HUES48 (cell line): ENCODE measurements at regions not wholly inside any gene's neighbourhood (a gene's known extent, or its start where the extent isn't known, plus 50 kb on each side); places are given as distances from the start of the nearest gene placed in this dataset.

Experiments used
- H3K27ac ChIP-seq: one replicate; pipeline ENCODE4 v1.7.0; 2013; ENCODE audit warnings: low read depth, low read length, inconsistent platforms
- H3K27me3 ChIP-seq: 2 replicates; pipeline ENCODE4 v1.6.1; 2013; ENCODE audit warnings: mild to moderate bottlenecking, low read length; ENCODE audit not compliant: control insufficient read depth, insufficient read depth
- H3K36me3 ChIP-seq: 2 replicates; pipeline ENCODE4 v1.6.1; 2013; ENCODE audit warnings: low read length; ENCODE audit not compliant: control insufficient read depth, insufficient read depth
- H3K4me1 ChIP-seq: 2 replicates; pipeline ENCODE4 v1.6.1; 2013; ENCODE audit warnings: mild to moderate bottlenecking, low read length; ENCODE audit not compliant: control insufficient read depth, insufficient read depth
- H3K4me3 ChIP-seq: 2 replicates; pipeline ENCODE4 v1.5.1; 2013; ENCODE audit warnings: mild to moderate bottlenecking, low read depth, low read length
- H3K9ac ChIP-seq: 2 replicates; pipeline ENCODE4 v1.6.1; 2013; ENCODE audit warnings: mild to moderate bottlenecking, low read depth, low read length, moderate library complexity
- H3K9me3 ChIP-seq: 2 replicates; pipeline ENCODE4 v1.6.1; 2013; ENCODE audit warnings: low read length; ENCODE audit not compliant: control insufficient read depth, insufficient read depth

- Histone ChIP-seq H3K4me3 (peak overlapping the region; percentile 18; the same call in 1 of the 2 replicates), H3K27ac (peak overlapping the region; percentile 56)
These were observed 477.1 kb downstream of the DTHD1 start for GRCh38 chr4:36758312-36759178.

DNA sequence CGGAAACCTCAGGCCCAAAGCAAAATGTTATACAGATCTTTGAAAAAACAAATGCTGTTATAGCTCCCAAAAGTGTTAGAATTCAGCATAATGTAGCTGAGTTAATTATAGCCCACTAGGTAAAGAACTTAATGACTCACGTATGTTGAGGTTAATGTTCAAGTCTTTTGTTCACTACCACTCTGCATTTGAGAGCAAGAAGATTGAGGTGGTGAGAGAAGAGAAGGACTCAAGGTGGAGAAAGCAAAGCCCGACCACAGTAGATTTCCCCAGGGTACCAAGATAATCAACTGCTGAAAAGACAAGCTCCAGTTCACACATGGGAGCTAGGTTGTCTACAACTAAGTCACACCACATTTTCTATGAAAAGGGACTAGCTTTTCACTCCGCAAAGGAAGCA is 480.2 kb downstream of the DTHD1 start:
- Histone ChIP-seq H3K27ac (no peak overlapping the region), H3K9ac (no peak overlapping the region), H3K4me3 (no peak overlapping the region), H3K4me1 (peaks cover 26% of the 10 kb centered on the region), H3K9me3 (no peaks in the 10 kb centered on the region), H3K36me3 (no peaks in the 10 kb centered on the region), H3K27me3 (no peaks in the 10 kb centered on the region)

More at GRCh38 chr4:36758312-36759178, 477.1 kb downstream of the DTHD1 start:
- peak overlapping the region; percentile 28; the same call in 1 of the 2 replicates for H3K9ac ChIP-seq
- H3K36me3 ChIP-seq = no peaks in the 10 kb centered on the region
- no peaks in the 10 kb centered on the region for H3K9me3 ChIP-seq
- H3K27me3 ChIP-seq = no peaks in the 10 kb centered on the region
- peaks cover 26% of the 10 kb centered on the region for H3K4me1 ChIP-seq

- Histone ChIP-seq H3K27me3 (no peaks in the 10 kb centered on the region), H3K9me3 (no peaks in the 10 kb centered on the region), H3K4me1 (peaks cover 7% of the 10 kb centered on the region), H3K9ac (no peak overlapping the region), H3K4me3 (no peak overlapping the region), H3K27ac (no peak overlapping the region), H3K36me3 (no peaks in the 10 kb centered on the region)
These were observed 480.7 kb upstream of the NWD2 start for GRCh38 chr4:36763814-36764213.

DNA sequence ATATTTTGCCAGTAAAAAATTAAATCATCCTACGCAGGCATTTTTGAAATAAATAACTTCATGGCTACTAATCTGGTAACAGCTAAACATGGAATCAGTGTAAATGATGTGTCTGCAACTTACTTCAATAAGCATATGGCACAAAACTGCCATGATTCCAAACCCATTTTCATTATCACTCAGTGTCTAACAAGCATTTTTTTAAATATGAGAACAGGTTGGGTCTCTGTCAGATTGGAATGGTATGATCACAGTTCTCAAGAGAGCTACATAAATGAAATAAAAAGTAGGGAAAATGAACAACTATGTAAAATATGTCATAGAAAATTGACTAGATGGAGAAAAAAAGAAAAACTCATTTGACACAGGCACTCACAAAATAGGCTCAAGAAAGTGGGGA is 476.9 kb upstream of the NWD2 start:
- Histone ChIP-seq H3K27ac (no peak overlapping the region), H3K27me3 (no peaks in the 10 kb centered on the region), H3K9me3 (no peaks in the 10 kb centered on the region), H3K4me1 (no peaks in the 10 kb centered on the region), H3K4me3 (no peak overlapping the region), H3K36me3 (no peaks in the 10 kb centered on the region), H3K9ac (no peak overlapping the region)

GRCh38 chr4:36771411-36772153 is 473.0 kb upstream of the NWD2 start:
- Histone ChIP-seq H3K27me3 (no peaks in the 10 kb centered on the region), H3K36me3 (no peaks in the 10 kb centered on the region), H3K4me3 (no peak overlapping the region), H3K27ac (no peak overlapping the region), H3K9ac (no peak overlapping the region), H3K4me1 (no peaks in the 10 kb centered on the region), H3K9me3 (no peaks in the 10 kb centered on the region)

DNA sequence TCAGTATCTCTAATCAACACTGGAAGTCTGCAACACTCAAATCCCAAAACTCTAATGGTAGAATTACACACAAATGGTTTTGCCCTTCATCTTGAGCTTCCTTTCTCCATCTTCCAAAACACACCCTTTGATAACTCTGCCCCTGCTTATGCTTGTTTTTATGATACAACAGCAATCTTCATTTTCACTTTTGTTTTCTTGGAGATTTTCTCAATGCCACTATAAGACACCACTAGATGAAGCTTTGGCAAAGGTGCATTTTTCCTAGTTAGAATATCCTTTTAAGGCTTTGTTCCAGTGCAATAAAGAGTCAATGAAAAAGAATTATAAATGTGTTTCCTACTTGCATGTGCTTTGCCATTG is 472.4 kb upstream of the NWD2 start:
- Histone ChIP-seq H3K9ac (no peak overlapping the region), H3K9me3 (no peaks in the 10 kb centered on the region), H3K4me1 (no peaks in the 10 kb centered on the region), H3K4me3 (no peak overlapping the region), H3K27ac (no peak overlapping the region), H3K36me3 (no peaks in the 10 kb centered on the region), H3K27me3 (no peaks in the 10 kb centered on the region)

GRCh38 chr4:36773467-36773866 is 471.1 kb upstream of the NWD2 start:
- Histone ChIP-seq H3K27ac (no peak overlapping the region), H3K4me3 (no peak overlapping the region), H3K27me3 (no peaks in the 10 kb centered on the region), H3K9me3 (no peaks in the 10 kb centered on the region), H3K9ac (no peak overlapping the region), H3K36me3 (no peaks in the 10 kb centered on the region), H3K4me1 (no peaks in the 10 kb centered on the region)

GRCh38 chr4:36775544-36775943 is 469.0 kb upstream of the NWD2 start:
- no peak overlapping the region for H3K27ac ChIP-seq
- no peaks in the 10 kb centered on the region for H3K4me1 ChIP-seq
- no peaks in the 10 kb centered on the region for H3K36me3 ChIP-seq
- H3K9me3 ChIP-seq = no peaks in the 10 kb centered on the region
- H3K9ac ChIP-seq = no peak overlapping the region
- no peak overlapping the region for H3K4me3 ChIP-seq
- H3K27me3 ChIP-seq = no peaks in the 10 kb centered on the region

DNA sequence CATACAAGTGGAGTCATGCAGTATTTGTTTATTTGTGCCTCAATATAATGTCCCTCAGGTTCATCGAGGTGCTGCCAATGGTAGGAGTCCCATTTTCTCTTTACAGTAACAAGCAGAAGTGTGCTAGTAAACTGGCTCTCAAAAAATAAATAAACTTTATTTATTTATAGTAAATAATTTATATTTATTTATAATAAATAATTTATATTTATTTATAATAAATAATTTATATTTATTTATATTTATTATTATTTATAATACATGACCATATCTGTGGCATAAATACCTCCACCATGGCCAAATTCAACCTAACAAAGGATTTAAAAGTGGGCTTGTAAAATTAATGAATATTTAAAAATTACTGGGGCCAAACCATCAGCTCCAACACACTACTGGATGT is 464.9 kb upstream of the NWD2 start:
- H3K9ac ChIP-seq = no peak overlapping the region

GRCh38 chr4:36785973-36786372 is 458.6 kb upstream of the NWD2 start:
- Histone ChIP-seq H3K27ac (no peak overlapping the region), H3K36me3 (no peaks in the 10 kb centered on the region), H3K9me3 (no peaks in the 10 kb centered on the region), H3K9ac (no peak overlapping the region), H3K27me3 (no peaks in the 10 kb centered on the region), H3K4me3 (no peak overlapping the region), H3K4me1 (no peaks in the 10 kb centered on the region)

More for the DNA sequence above, 464.9 kb upstream of the NWD2 start:
- Histone ChIP-seq H3K9me3 (no peaks in the 10 kb centered on the region), H3K36me3 (no peaks in the 10 kb centered on the region), H3K4me3 (no peak overlapping the region), H3K27ac (no peak overlapping the region), H3K4me1 (no peaks in the 10 kb centered on the region), H3K27me3 (no peaks in the 10 kb centered on the region)

DNA sequence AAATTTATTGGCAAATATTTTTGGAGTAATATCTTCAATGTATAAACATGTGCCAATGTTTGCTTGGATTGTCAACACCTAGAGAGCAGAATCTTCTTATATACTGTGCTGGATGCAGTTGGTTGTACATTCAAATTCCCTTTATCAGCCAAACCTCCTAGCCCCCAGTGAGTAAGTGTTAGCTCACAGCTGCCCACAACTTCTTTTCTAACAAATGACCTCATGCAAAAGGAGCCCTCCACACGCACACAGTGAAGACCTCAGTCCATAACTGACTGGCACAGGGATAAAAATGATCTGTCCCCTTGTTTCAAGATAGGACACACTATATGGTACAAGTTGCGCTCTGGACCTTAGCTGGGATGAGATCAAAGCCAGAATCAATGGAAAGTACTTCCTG is 458.0 kb upstream of the NWD2 start:
- no peaks in the 10 kb centered on the region for H3K27me3 ChIP-seq
- H3K27ac ChIP-seq = no peak overlapping the region

More for the DNA sequence above, 458.0 kb upstream of the NWD2 start:
- Histone ChIP-seq H3K9ac (no peak overlapping the region), H3K36me3 (no peaks in the 10 kb centered on the region), H3K4me1 (no peaks in the 10 kb centered on the region), H3K9me3 (no peaks in the 10 kb centered on the region), H3K4me3 (no peak overlapping the region)
